H1 (cell line): ENCODE measurements at regions not wholly inside any gene's neighbourhood (a gene's known extent, or its start where the extent isn't known, plus 50 kb on each side); places are given as distances from the start of the nearest gene placed in this dataset.

Experiments used
- HDAC2 ChIP-seq, 2 experiments: fragments of 300-600 bp in 1 of 2; sonication (generic) in 1 of 2; IDR thresholded peaks; 2 replicates each; pipeline ENCODE4 v1.6.1; 2011 to 2012; ENCODE audit warnings: low read depth in 2 of 2, low read length in 2 of 2, mild to moderate bottlenecking in 2 of 2, moderate library complexity in 2 of 2, borderline replicate concordance in 1 of 2, inconsistent platforms in 1 of 2
- RFX5 ChIP-seq: IDR thresholded peaks from 2 replicates; pipeline ENCODE4 v1.6.1; 2011; ENCODE audit warnings: low read depth, low read length, improper control_type of control experiment, borderline replicate concordance
- SIRT6 ChIP-seq: IDR thresholded peaks from one replicate; pipeline ENCODE4 v1.7.1; 2012; ENCODE audit warnings: low read length, inconsistent platforms
- TAF7 ChIP-seq: optimal IDR thresholded peaks from 2 replicates; pipeline ENCODE3; 2011; ENCODE audit warnings: low read depth, mild to moderate bottlenecking, inconsistent platforms, low read length, moderate library complexity, borderline replicate concordance

DNA sequence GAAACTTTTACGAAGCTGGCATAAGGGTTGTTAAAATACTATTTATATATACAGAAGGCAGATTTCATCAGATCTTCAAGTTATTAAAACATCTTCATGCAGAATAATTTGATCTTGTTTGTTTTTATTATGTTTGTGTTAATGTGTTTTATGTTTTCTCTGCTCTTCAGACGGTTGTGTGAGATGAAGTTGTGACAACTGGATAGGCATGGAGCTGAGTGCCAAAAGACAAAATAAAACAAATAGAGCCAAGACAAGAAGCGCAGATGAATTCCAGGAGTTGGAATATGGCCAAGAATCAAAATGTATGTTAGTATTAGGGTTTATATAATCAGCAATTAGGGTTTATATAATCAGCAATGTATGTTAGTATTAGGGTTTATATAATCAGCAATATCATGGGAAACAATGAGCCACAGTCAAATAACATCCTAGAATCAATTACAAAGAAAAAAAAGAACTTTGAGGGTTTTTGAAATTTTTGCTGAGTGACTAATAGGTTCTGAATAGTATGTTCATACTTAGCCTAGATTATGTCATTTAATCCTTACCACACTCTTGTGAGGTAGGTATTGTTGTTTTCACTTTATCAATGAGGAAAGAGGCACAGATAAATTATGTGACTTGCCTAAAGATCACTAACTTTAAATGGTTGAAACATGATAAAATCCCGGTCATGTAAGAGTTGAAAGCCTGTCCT is 488.0 kb upstream of the STEAP1 start (continued):
- no peak for TF ChIP-seq RFX5
- no peak for TF ChIP-seq SIRT6
- TF ChIP-seq TAF7: no peak
- TF ChIP-seq HDAC2 (IDR thresholded peaks at IDR 0.05; ENCODE audit: borderline replicate concordance in 1 of 2, low read depth in 2 of 2, low read length in 2 of 2): no peak
- TF ChIP-seq, all 59 proteins: peak for 0
